LNCaP clone FGC (cell line): ENCODE measurements at regions not wholly inside any gene's neighbourhood (a gene's known extent, or its start where the extent isn't known, plus 50 kb on each side); places are given as distances from the start of the nearest gene placed in this dataset.

Experiments used
- DNase-seq: peaks from one replicate; pipeline ENCODE4 v3.0.0-alpha.2; 2011; ENCODE audit warnings: low read depth
- H3K4me3 ChIP-seq: 2 replicates; pipeline ENCODE4 v1.5.1; 2011; ENCODE audit warnings: mild to moderate bottlenecking, low read depth, low read length, control low read depth
- CTCF ChIP-seq: IDR thresholded peaks from 2 replicates; pipeline ENCODE4 v1.5.1; 2012; ENCODE audit warnings: mild to moderate bottlenecking; ENCODE audit not compliant: control insufficient read depth, insufficient read depth; ENCODE audit errors: extremely low read depth

- no peak overlapping the region for H3K4me3 ChIP-seq
Observed at GRCh38 chr1:188424176-188424575, 1595.4 kb downstream of the PLA2G4A start.

GRCh38 chr1:188425687-188426086 lies 1596.9 kb downstream of the PLA2G4A start:
- no peak overlapping the region for H3K4me3 ChIP-seq
- TF ChIP-seq CTCF: no peak

More at GRCh38 chr1:188424176-188424575, 1595.4 kb downstream of the PLA2G4A start:
- DNase-seq: no peak
- no peak for TF ChIP-seq CTCF

GRCh38 chr1:188426561-188426960 lies 1597.8 kb downstream of the PLA2G4A start:
- no peak for DNase-seq
- H3K4me3 ChIP-seq: no peak overlapping the region
- no peak for TF ChIP-seq CTCF

More at GRCh38 chr1:188425687-188426086, 1596.9 kb downstream of the PLA2G4A start:
- DNase-seq: no peak

- H3K4me3 ChIP-seq: no peak overlapping the region
- TF ChIP-seq CTCF: no peak
- DNase-seq: no peak
Observed at GRCh38 chr1:188427642-188428041, 1598.9 kb downstream of the PLA2G4A start.

GRCh38 chr1:188429386-188429785 lies 1600.6 kb downstream of the PLA2G4A start:
- TF ChIP-seq CTCF: no peak
- no peak overlapping the region for H3K4me3 ChIP-seq
- DNase-seq: no peak

- H3K4me3 ChIP-seq: no peak overlapping the region
- peak; percentile 57 for DNase-seq
- TF ChIP-seq CTCF: no peak
Observed at GRCh38 chr1:188432427-188432826, 1603.7 kb downstream of the PLA2G4A start.

GRCh38 chr1:188433425-188433824 lies 1604.7 kb downstream of the PLA2G4A start:
- no peak for DNase-seq
- TF ChIP-seq CTCF: no peak
- no peak overlapping the region for H3K4me3 ChIP-seq
